ENCODE measurements at regions not wholly inside any gene's neighbourhood (a gene's known extent, or its start where the extent isn't known, plus 50 kb on each side); places are given as distances from the start of the nearest gene placed in this dataset.
"Not testable (repeated sequence)": the region's sequence is repeated elsewhere in the genome, so short reads cannot be mapped to it uniquely, and the experiment has no call there.

GRCh38 chr18:38651736-38652135, 1086.1 kb upstream of the CELF4 start:
- DNase-seq (ENCODE audit: low read depth): no peak

- no peak for DNase-seq (ENCODE audit: low read depth)
Measured at GRCh38 chr18:38648179-38648578, 1082.6 kb upstream of the CELF4 start.

DNA sequence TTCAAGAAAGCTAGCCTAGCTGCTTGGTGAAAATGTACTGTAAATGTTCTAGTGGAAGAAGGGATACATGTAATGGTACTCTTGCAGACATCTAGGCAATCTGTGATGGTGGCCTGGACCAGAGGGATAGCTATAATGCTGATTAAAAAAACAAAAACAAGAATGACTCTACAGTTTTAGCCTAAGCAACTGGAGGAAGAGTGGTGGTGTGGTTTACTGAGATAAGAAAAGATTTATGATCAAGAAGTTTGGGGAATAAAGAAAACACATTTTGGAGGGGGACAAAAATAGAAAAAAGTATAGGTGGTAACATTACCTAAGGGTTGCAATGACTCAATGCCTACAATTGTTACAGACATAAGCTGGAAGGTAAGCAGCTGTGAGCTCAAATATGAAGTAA, 1080.7 kb upstream of the CELF4 start:
- no peak for DNase-seq (ENCODE audit: low read depth)

GRCh38 chr18:38644875-38645641, 1079.5 kb upstream of the CELF4 start:
- no peak for DNase-seq (ENCODE audit: low read depth)

GRCh38 chr18:38642711-38643110, 1077.1 kb upstream of the CELF4 start:
- no peak for DNase-seq (ENCODE audit: low read depth)

DNA sequence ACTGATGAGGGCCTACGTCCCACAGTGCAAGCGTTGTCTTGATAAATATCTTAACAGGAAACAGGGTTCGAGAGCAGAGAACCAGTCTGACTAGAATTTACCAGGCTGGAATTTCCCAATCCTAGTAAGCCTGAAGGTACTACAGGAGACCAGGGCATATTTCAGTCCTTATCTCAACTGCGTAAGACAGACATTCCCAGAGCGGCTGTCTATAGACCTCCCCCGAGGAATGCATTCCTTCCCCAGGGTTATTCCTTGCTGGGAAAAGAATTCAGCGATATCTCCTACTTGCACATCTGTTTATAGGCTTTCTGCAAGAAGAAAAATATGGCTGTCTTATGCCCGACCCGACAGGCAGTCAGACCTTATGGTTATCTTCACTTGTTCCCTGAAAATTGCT, 1074.1 kb upstream of the CELF4 start:
- DNase-seq (ENCODE audit: low read depth): not testable (repeated sequence)

- no peak for DNase-seq (ENCODE audit: low read depth)
Measured at GRCh38 chr18:38635709-38636430, 1070.3 kb upstream of the CELF4 start.

DNA sequence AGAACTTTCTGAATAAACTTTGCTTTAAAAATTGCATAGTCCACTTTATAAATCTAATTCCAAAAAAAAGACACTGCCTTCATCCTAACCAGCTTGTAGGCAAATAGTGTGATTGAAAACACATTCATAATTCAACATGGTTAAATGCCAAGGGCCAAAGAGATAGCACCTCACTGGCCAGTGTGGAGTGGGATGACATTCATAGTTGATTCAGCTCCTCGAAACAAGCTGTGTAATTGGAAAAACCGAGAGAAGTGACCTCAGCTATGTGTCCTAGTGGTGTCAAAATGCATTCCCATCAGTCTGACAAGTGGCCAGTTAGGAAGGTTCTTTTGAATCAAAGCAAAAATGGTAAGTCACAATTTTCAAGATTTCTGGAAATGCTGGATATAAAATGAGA, 1068.5 kb upstream of the CELF4 start:
- DNase-seq (ENCODE audit: low read depth): no peak

DNA sequence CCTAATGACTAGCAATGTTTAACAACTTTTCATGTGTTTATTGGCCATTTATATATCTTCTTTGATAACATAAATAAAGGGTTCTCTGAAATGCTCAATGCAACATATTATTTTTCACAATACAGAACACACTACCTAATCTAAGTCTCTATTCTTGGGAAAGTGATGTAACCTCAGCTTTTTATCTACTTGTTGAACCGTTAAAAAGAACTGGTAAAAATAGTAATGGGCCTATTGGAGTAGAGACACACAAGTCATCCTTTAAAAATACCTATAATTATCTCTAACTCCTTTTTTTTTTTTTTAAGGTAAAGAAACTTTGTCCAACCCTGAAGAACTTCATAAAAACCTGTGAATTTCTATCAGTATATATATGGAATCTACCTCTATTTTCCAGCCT, 1067.7 kb upstream of the CELF4 start:
- no peak for DNase-seq (ENCODE audit: low read depth)

DNA sequence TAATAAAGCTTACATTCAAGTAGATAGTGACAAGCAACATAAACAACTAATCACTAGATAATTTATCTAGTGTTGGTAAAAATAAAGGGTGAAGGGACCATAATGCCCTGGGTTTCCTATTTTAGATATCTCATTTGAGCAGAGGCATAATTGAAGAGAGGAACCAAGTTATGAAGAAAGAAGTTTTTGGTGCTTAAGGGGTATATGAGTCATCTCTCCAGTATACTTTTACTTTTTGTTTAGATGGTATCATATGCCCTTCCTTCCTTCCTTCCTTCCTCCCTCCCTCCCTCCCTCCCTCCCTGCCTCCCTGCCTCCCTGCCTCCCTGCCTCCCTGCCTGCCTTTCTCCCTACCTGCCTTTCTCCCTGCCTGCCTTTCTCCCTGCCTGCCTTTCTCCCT, 1053.5 kb upstream of the CELF4 start:
- DNase-seq (ENCODE audit: low read depth): no peak

DNA sequence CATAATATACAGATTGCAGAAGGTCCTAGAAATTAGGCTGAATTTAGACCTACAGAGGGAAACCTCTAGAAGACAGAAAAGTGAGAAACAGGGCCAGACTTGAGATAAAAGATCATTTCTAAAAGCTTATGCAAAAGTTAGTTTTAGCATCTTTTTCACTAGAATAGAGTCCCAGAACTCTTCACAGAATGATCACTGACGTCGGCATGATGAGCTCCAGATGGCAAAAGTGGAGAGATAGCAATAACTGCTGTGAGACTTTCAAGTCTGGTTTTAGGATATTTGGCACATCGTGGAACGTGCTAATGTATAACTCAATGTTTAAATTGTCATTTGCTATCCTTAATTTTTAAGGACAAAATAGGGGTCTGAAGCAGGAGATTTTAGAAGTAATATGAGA, 1050.7 kb upstream of the CELF4 start:
- DNase-seq (ENCODE audit: low read depth): no peak

GRCh38 chr18:38612904-38613303, 1047.3 kb upstream of the CELF4 start:
- no peak for DNase-seq (ENCODE audit: low read depth)

- no peak for DNase-seq (ENCODE audit: low read depth)
Measured at GRCh38 chr18:38611036-38611964, 1045.7 kb upstream of the CELF4 start.

GRCh38 chr18:38606841-38607240, 1041.2 kb upstream of the CELF4 start:
- DNase-seq (ENCODE audit: low read depth): no peak

GRCh38 chr18:38602341-38602740, 1036.7 kb upstream of the CELF4 start:
- no peak for DNase-seq (ENCODE audit: low read depth)

GRCh38 chr18:38587571-38587970, 1022.0 kb upstream of the CELF4 start:
- no peak for DNase-seq (ENCODE audit: low read depth)

DNA sequence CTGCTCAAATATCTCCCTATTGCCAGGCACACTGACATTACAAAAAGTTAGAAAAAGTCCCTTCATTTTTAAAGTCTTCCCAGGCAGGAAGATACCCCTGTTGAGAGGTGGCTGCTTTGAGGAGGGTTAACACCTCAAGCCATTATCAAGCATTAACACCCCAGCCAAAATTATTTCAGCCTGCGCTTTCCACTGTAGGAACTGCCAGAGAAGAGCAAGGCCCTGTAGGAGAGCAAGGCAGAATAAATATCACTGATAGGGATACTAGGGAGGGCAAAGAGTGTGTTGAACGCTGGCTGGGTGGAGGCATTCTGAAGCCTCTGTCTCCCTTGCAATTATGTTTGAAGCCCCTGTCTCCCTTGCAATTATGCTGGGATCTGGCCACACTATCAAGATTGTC, 1020.7 kb upstream of the CELF4 start:
- no peak for DNase-seq (ENCODE audit: low read depth)

DNA sequence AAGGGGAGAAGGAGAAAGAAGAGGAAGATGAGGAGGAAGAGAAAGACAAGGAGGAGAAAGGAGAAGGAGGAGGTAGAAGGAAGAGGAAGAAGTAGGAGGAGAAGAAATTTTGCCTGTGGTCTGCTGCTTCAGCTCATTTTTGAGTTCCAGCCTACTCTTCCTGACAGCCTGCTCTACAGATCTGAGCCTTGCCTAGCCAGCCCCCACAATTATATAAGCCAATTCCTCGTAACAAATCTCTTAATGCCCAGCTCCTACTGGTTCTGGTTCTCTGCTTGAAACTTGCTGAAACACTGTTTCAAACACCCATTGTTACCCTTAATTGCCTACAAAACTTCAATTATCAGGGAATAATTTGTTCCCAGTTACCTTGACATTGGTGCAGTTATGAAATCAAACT, 1014.2 kb upstream of the CELF4 start:
- no peak for DNase-seq (ENCODE audit: low read depth)

DNA sequence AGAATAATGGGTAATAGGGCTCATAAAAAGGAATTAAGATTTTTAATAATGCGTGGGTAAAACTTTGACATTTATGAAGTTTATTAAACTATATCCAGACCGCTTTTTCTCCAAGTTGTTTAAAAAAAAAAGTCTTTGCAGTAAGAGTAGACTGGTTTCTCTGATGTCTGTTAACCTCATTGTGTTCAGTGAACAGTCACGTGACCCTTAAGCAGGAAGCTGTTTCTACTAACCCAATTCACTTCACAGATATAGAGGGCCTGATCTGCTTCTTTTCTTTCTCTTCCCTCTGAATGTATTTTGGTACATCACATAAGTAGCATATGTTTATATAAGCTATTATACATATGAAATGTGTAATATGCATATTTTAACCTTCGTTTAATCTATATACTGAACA, 1011.3 kb upstream of the CELF4 start:
- no peak for DNase-seq (ENCODE audit: low read depth)

DNA sequence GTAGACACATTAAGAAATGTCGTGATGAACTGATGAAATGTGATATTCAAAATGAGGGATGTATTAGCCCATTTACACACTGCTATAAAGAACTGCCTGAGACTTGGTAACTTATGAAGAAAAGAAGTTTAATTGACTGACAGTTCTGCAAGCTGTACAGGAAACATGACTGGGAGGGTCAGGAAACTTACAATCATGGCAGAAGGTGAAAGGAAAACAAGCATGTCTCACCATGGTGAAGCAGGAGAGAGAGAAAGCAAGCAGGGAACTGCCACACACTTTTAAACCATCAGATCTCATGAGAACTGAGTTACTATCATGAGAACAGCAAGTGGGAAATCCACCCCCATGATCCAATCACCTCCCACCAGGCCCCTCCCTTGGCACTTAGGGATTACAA, 1010.8 kb upstream of the CELF4 start:
- no peak for DNase-seq (ENCODE audit: low read depth)

DNA sequence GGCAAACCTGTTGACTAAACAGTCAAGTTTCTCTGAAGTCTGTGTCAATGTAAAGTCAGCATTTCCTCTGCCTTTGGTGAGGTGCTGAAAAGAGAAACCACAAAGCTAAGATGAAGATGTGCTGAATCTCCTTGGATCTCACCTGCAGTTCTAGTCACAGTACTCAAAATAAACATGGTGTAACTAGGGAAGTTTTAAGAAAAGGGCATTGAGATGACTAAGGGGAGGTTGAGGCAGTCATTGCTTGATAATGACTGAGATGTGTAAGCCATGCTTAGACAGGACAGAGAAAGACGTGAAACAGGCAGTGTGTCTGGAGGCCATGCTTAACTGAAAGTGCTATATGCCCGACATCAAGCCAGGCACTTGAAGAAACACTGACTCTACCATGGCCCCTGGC, 1010.0 kb upstream of the CELF4 start:
- no peak for DNase-seq (ENCODE audit: low read depth)

DNA sequence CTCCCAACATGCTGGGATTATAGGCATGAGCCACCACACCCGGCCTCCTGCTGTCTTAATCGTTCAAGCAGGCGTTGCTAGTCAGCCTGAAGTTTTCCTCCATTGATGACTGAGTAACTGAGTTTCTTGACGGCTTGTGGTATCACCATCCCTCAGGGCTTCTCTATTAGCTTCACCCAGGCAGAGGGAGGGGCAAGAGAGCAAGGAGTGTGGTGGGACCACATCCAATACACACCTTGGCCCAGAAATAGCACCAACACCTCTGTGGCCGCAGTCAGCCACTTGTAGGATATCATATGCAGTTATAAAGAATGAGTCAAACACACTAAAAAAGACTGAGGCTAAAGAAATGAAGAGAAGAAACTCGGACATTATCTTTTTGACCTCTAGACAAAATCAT, 1009.4 kb upstream of the CELF4 start:
- no peak for DNase-seq (ENCODE audit: low read depth)

All from T-helper 22 cell (primary cell).